Medulla oblongata (tissue), 1 donor: ENCODE measurements at regions not wholly inside any gene's neighbourhood (a gene's known extent, or its start where the extent isn't known, plus 50 kb on each side); places are given as distances from the start of the nearest gene placed in this dataset.

Experiments
- DNase-seq: peaks from one replicate; pipeline ENCODE4 v3.0.0-alpha.2; 2015; ENCODE audit errors: extremely low spot score

DNA sequence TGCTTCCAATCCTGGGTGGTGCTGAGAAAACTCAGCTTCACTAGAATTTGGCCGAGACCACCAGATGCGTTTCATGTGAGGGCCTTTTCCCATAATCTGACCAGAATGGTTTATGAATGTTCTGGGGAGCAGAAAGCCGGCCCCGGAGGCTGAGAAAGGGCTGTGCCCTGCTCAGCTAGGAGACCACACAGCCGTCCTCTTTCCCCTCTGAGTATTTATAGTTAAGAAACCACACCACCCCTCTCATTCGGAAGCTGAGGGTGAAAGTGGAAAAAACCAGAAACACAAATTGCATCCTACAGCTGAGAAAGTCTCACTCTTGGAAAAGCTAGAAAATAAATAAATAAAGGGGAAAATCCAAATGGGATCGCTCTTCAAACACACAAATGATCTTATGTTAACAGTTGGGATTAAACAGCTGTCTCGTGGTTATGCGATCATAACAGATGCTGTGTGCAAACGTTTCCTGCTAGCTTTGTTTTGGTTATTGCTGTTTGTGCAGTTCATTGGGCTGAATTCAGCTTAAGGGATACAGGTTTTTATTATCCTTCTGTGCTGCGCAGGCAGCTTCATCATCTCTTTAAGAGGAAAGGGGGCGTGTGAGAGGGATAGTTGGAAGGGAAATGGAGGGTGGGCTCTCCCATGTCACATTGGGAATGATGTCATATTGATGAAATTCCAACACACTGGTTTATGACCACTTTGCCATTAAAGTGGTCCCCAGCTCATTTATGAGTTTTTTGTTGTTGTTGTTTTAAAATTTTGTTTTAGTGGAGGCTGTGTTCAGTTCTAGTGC lies 1026.2 kb upstream of the NR2F2 start:
- no peak for DNase-seq

DNA sequence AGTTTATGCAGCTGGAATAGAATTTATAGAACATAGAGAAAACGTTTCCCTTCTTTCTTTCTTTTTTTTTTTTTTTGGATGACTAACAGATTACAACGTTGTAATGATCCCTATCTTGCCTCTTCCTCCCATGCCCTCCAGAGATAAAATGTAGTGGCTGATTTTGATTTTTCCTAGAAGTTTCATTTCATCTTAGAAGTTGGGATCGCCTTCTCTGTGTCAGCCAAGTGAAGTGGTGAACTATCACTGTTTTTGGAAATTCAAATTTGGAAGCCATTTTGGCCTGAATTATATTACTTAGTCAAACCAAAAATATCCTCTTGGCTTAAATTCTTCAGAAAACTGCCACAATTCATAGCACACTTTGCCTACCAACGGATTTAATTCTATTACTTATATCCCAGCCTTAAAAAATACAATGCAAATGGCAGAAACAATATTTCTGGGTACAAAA lies 1025.5 kb upstream of the NR2F2 start:
- no peak for DNase-seq

DNA sequence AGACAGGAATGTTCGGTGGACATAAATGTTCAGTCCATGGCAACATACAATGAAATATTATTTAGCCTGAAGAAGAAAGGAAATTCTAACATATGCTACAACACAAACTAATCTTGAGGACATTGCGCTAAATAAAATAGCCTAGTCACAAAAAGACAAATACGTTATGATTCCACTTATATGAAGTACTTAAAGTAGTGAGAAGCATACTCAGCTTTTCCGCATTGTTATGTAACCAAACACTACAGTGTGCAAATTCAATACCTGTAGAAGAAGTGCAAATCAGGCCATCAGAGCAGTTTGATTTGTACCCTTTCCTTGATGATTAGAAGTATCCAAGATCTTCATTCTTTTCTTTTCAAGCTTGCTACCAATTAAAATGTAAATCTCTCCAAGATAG lies 1023.4 kb upstream of the NR2F2 start:
- DNase-seq, result no peak

GRCh38 chr15:95319242-95319641 lies 1011.3 kb upstream of the NR2F2 start:
- no peak for DNase-seq

DNA sequence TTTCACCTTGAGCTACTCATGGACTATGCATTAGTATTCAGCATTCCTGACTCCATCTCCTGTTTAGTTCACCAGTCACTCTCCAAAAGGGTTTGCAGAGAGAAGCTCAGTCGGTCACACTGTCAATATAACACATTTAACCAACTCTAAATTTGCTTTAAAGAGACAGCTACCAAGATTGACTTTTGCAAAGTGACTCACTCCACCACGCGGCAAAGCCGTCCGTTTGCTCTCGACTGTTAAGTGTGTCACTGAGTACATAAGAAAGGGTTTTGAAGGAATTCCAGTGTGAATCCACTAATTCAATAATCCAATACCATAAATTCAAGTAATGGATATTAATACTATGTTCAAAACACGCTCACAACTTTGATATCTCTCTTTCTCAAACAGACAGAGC lies 1006.7 kb upstream of the NR2F2 start:
- no peak for DNase-seq

DNA sequence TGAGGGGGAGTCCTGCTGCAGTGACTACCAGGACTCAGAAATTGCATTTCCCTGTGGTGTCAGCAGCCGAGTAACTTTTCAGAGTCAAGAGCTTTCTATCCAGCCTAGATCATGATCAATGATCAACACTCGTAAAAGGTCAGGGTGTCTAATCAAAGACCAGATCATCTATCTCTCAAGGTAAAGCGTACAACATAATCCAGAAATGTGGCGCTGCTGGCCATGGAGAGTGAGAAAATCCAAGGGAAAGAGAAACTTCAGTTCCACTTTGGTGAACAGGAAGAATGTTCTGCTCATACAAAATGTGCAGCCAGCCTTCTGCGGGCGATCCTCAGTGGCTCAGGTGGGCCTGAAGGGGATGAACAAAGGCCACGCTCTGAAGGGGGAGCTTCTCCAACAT lies 1005.8 kb upstream of the NR2F2 start:
- no peak for DNase-seq

GRCh38 chr15:95325763-95326404 lies 1004.6 kb upstream of the NR2F2 start:
- no peak for DNase-seq

- no peak for DNase-seq
Measured at GRCh38 chr15:95326431-95327182, 1003.9 kb upstream of the NR2F2 start.

GRCh38 chr15:95327183-95327525 lies 1003.3 kb upstream of the NR2F2 start:
- DNase-seq, result no peak

DNA sequence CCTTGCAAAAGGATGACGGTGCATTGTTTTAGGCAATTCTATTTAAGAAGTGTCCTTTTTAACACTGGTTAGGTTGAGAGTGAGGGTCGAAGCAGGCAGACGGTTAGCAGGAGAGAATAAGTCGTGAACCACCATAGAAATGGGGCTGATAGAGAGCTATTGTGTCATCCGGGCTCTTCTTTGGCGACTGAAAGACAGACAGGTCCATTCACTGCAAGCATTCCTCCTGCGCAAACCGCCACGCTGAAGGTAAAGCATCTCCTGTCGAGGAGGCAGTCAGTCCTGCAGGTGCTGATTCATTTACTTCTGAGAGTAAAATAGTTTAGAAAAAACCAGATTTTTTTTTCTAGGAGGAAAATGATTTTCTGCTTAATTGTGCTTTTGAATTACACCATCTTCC lies 1002.8 kb upstream of the NR2F2 start:
- DNase-seq, result no peak

GRCh38 chr15:95328559-95328958 lies 1001.9 kb upstream of the NR2F2 start:
- DNase-seq, result no peak

GRCh38 chr15:95329362-95329761 lies 1001.1 kb upstream of the NR2F2 start:
- DNase-seq, result no peak

DNA sequence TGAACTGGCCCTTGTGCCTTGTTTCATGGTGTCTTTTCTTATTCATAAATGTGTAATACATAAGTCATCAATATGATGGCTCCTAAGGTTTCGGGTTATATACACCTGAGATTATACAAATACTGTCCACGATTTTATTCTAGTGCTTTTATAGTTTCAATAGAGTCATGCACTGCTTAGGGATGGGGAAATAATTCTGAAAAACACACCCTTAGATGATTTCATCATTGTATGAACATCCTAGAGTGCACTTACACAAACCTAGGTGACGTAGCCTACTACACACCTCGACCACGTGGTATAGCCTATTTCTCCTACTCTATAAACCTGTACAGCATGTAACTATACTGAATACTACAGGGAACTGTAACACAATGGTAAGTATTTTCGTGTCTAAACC lies 988.8 kb upstream of the NR2F2 start:
- DNase-seq, result no peak

GRCh38 chr15:95345867-95346266 lies 984.6 kb upstream of the NR2F2 start:
- no peak for DNase-seq

GRCh38 chr15:95346721-95347475 lies 983.6 kb upstream of the NR2F2 start:
- DNase-seq, result no peak

- DNase-seq, result no peak
Measured at GRCh38 chr15:95347837-95348236, 982.7 kb upstream of the NR2F2 start.

DNA sequence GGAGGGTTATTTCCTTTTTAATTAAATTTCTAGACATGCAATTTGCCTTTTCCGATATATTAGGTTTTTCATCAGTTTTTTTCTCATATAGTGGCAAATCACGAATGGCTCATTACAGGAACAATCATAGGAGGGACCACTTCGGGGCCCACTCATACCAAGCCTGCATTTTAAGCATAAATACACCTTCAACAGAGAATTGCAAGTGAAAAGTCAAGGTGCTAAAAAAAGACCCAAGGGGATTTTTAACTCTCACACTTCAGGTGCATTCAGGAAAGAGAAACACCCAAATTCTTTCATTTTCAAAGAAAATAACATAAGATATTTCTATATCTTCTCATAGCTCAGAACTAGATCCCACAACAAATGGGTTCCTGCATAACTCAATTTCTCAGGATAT lies 979.6 kb upstream of the NR2F2 start:
- DNase-seq, result no peak

DNA sequence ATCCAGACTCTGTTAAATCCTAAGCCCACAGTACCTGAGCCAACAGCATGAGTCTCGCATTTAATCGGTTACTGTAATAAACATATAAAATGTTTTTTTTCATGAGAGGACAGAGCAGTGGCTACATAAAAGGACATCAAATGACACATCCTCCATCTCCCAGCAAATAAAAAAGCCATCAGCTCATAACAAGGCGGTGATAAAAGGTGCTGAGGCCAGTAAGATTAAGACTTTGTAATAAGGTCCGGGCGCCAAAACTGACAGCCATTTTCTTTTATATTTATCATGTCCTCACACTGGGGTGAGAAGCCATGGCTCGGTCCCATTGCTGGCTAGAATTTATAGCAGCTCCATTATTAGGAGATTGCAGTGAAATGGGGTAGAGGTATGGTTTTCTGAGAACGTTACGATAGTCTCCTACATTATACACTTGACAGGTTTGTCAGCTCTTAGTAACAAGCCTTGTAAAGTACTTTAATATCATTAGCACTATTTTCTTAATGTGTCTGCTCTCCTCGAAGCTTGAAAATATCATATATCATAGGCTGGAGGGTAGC lies 977.8 kb upstream of the NR2F2 start:
- DNase-seq, result no peak

GRCh38 chr15:95353512-95353911 lies 977.0 kb upstream of the NR2F2 start:
- no peak for DNase-seq

DNA sequence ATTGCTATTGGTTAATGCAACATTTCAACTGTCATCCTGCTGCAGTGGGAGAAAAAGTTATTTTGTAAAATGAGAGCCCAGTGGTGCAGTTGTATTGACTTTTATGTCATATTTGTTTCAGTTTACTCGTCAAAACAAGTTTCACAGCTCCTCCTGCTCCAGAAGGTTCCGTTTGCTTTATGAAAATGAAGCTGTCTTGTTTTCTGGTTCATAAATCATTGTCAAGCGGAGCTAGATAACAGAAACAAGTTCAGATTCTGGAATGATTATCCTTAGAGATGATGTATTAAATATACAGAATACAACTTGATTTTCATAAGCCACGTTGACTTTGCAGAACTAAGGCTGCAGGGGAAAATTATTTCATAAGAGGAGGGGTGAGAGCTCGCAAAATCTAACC lies 970.5 kb upstream of the NR2F2 start:
- no peak for DNase-seq

DNA sequence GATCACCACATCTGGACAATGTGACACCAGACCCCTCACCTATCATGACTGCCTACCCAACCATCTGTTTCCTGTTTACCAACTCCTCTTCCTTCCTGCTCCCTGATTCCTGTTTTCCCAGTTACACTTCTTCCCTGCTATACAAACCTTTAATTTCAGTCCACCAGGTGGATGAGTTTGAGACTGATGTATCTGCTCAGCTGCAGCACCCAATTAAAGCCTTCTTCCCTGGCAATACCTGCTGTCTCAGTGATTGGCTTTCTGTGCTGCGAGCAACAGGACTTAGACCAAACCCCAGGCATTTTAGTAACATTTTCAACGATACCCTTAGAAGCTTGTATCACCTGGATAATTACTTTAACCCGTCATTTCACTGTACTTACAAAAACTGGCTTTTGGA lies 968.2 kb upstream of the NR2F2 start:
- no peak for DNase-seq

GRCh38 chr15:95363646-95364045 lies 966.9 kb upstream of the NR2F2 start:
- no peak for DNase-seq
